Astrocyte of the spinal cord (primary cell): ENCODE measurements at regions not wholly inside any gene's neighbourhood (a gene's known extent, or its start where the extent isn't known, plus 50 kb on each side); places are given as distances from the start of the nearest gene placed in this dataset.

Experiments
- DNase-seq: peaks from one replicate; pipeline ENCODE4 v3.0.0; 2011; ENCODE audit warnings: low read depth, low spot score
- H3K4me3 ChIP-seq: 2 replicates; pipeline ENCODE4 v1.5.1; 2011; ENCODE audit warnings: low read depth, mild to moderate bottlenecking, low read length, moderate library complexity
- CTCF ChIP-seq: IDR thresholded peaks from 2 replicates; pipeline ENCODE4 v1.5.1; 2012; ENCODE audit warnings: low read depth, mild to moderate bottlenecking, low read length, inconsistent platforms
- in situ Hi-C: cut with HindIII; loops from 2 replicates; pipeline ENCODE4 v1.10.0; 2017; ENCODE audit warnings: low sequenced_read_pairs

- no peak overlapping the region for H3K4me3 ChIP-seq
- in situ Hi-C loops = no loop called here
- no peak for DNase-seq
These were observed 870.7 kb downstream of the TBC1D22A start for GRCh38 chr22:47633111-47633510.

DNA sequence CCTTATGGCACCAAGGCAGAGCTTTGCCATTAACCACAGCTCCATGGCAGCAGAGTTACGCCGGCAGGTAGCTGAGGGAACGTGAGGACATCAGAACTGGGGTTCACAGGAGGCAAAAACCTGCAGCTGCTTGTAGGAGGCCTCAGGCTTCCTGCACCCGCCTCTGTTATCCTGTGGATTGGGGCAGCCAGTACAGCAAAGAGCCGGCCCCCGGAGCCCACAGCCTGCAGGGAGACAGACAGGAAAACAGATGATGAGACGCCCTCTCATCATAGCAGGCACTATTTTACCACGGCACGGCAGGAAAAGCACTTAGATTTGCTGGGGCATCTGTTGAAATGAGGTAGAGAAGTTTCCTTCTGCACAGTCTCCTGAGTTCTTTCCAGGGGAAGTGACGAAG lies 870.3 kb downstream of the TBC1D22A start:
- in situ Hi-C loops = no loop called here
- no peak for DNase-seq
- no peak for TF ChIP-seq CTCF
- no peak overlapping the region for H3K4me3 ChIP-seq

More at GRCh38 chr22:47633111-47633510, 870.7 kb downstream of the TBC1D22A start:
- no peak for TF ChIP-seq CTCF

DNA sequence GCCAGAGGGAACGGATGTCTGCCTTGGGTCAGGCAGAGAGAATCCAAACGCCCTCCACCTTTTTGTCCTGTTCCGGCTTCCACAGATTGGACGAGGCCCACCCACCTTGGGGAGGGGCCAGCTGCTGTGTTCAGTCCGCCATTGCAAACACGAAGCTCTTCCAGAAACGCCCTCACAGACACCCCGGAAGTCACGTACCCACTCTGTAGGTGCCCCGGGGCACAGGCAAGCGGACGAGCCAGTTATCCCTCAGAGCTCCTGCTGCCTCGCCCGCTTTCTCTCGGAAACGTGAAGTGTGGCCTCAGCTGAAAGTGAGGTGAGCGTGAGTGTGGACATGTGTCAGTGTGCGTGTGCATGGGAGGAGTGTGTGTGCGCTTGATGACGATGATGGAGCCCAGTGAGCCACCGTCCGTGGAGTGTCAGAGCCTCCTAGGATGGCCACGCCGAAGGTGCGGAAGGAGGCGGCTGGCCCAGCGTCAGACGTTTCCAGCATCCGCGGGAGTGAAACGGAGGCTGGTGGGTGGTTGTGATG lies 869.2 kb downstream of the TBC1D22A start:
- in situ Hi-C loops = no loop called here
- no peak overlapping the region for H3K4me3 ChIP-seq
- DNase-seq = no peak
- TF ChIP-seq CTCF = no peak

DNA sequence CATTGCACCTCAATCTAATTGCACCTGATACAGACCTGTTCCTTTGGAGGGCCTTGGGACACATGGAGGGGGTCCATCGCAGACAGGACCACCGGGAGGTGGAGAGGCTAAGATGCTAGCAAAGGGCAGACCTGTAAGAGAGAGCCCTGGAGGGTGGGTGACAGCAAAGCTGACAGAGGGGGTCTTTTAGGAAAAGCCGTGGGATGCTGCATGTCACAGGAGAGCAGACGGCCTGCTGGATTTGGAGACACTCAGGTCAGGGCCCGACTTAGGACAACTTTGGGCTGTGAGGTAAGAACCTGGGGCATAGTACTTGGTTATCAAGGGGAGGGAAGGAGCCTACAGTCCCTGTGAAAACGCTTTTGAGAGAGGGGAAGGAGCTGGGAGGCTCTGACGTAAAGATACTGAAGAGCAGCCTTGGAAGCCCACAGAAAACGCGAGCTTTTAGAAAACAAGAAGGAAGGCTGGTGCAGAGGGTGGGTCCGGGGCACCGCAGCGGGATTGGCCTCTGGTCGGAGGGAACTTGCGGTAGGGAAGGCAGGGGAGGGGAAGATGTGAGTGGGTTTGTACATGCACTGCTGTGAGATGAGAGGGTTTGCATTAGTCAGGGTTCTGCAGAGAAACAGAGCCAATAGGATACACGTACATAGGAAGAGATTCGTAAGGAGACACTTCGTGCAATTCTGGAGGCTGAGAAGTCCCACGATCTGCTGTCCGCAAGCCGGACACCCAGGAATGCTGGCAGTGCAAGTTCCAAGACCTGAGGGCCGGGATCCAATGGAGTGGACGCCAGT lies 868.5 kb downstream of the TBC1D22A start:
- H3K4me3 ChIP-seq = no peak overlapping the region
- no peak for TF ChIP-seq CTCF
- DNase-seq = no peak
- in situ Hi-C loops = no loop called here

DNA sequence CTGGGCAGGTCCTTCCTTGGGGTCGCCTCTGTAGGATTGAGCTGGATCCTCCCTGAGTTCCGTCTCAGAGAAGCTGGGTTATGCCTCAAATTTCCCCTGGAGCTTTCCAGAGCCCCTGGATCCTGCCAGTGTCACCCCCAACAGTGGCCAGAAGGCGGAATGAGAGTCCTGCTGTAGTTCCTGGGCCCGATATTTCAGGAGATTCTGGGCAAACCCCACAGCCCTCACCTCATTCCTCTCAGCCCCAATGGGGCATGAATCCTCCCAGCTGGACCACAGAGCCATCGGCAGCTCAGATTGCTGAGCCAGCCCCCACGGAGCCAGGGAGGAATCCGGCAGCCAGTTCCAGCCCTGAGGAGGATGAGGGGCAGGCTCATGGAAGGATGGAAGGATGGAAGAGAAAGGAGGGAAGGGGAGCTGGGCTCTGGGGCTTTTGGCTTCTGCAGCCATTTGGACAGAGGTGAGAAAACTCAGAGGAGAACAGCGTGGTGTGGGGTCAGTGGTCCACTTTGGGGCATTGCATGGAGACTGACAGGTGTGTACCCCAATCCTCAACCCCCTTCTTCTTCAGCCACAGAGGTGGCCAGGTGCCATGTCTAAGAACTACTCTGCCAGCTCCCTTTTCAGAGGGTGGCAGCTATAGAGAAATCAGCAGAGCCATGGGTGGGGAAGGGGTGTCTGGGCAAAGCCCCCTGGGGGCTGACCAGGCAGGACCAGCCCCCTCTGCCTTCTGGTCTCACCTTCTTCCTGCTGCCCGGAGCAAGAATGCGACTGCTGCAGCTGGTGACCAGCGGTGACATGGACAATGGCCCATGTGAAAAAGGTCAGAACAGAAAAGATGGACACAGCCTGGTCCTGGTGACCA lies 867.6 kb downstream of the TBC1D22A start:
- in situ Hi-C loops = no loop called here
- no peak for TF ChIP-seq CTCF
- no peak for DNase-seq

GRCh38 chr22:47629273-47629711 lies 866.8 kb downstream of the TBC1D22A start:
- no peak overlapping the region for H3K4me3 ChIP-seq
- in situ Hi-C loops = no loop called here
- DNase-seq = no peak
- TF ChIP-seq CTCF = no peak

More for the DNA sequence above, 867.6 kb downstream of the TBC1D22A start:
- H3K4me3 ChIP-seq = no peak overlapping the region
